Lower leg skin (tissue), 4 donors: ENCODE measurements at regions not wholly inside any gene's neighbourhood (a gene's known extent, or its start where the extent isn't known, plus 50 kb on each side); places are given as distances from the start of the nearest gene placed in this dataset.

Source experiments
- DNase-seq, 2 donors: peaks; one replicate each; pipeline ENCODE4 v3.0.0-alpha.2; 2019; ENCODE audit warnings: low spot score in 2 of 2
- H3K4me3 ChIP-seq: fragments of 200-600 bp; sonication (generic); 2 replicates; pipeline ENCODE4 v1.5.1; 2017; ENCODE audit warnings: mild to moderate bottlenecking, low read depth; ENCODE audit not compliant: poor library complexity, severe bottlenecking
- CTCF ChIP-seq, 3 donors: fragments of 450-650 bp; IDR thresholded peaks; one replicate each; pipeline ENCODE4 v1.5.1; 2016; ENCODE audit warnings: antibody characterized with exemption in 3 of 3, mild to moderate bottlenecking in 3 of 3, moderate library complexity in 2 of 3
- POLR2A ChIP-seq, 2 donors: fragments of 450-650 bp; IDR thresholded peaks; one replicate each; pipeline ENCODE4 v1.6.1; 2016 to 2017; ENCODE audit warnings: antibody characterized with exemption in 2 of 2, mild to moderate bottlenecking in 1 of 2, moderate library complexity in 1 of 2
- WGBS, 2 donors: methylation state at CpG; one replicate each; pipeline ENCODE4 v1.1.5; 2018; 5-methylcytosine and 5-hydroxymethylcytosine counted together
- intact Hi-C: fragments of 100-400 bp; cut with DNase I; formaldehyde crosslinking; loops from one replicate; pipeline ENCODE4 v1.15.0; 2023; ENCODE audit warnings: low total_unique reads

- 42 to 54% methylated on average over 7 of the region's 7 CpGs for WGBS, 2 donors
- intact Hi-C loops: no loop called here
- no peak for DNase-seq
- no peak overlapping the region for H3K4me3 ChIP-seq
- TF ChIP-seq POLR2A (IDR thresholded peaks at IDR 0.05) (no peak), CTCF (IDR thresholded peaks at IDR 0.05) (no peak)
Observed at GRCh38 chr1:112040891-112041740, 51.6 kb upstream of the KCND3 start.

GRCh38 chr1:112043901-112044300 is 54.4 kb upstream of the KCND3 start:
- H3K4me3 ChIP-seq: no peak overlapping the region
- no peak for TF ChIP-seq POLR2A (IDR thresholded peaks at IDR 0.05)
- no peak for TF ChIP-seq CTCF (IDR thresholded peaks at IDR 0.05)
- DNase-seq: no peak
- intact Hi-C loops: no loop called here

- H3K4me3 ChIP-seq: no peak overlapping the region
- no peak for DNase-seq
- no peak for TF ChIP-seq CTCF (IDR thresholded peaks at IDR 0.05)
- no peak for TF ChIP-seq POLR2A (IDR thresholded peaks at IDR 0.05)
- intact Hi-C loops: no loop called here
- WGBS, 2 donors: 73 to 87% methylated on average over 3 of the region's 3 CpGs
Observed at GRCh38 chr1:112044745-112045144, 55.3 kb upstream of the KCND3 start.

GRCh38 chr1:112046630-112047029 is 57.2 kb upstream of the KCND3 start:
- WGBS, 2 donors: 67 to 87% methylated on average over 2 of the region's 2 CpGs
- no peak for TF ChIP-seq CTCF (IDR thresholded peaks at IDR 0.05)
- no peak for TF ChIP-seq POLR2A (IDR thresholded peaks at IDR 0.05)
- no peak for DNase-seq
- intact Hi-C loops: no loop called here
- H3K4me3 ChIP-seq: no peak overlapping the region

- TF ChIP-seq CTCF (IDR thresholded peaks at IDR 0.05) (no peak), POLR2A (IDR thresholded peaks at IDR 0.05) (no peak)
- 80 to 93% methylated on average over 1 of the region's 1 CpG for WGBS, 2 donors
Observed at GRCh38 chr1:112048421-112048820, 59.0 kb upstream of the KCND3 start.

GRCh38 chr1:112054510-112054909 is 65.0 kb upstream of the KCND3 start:
- no peak overlapping the region for H3K4me3 ChIP-seq
- WGBS, 2 donors: 81 to 90% methylated on average over 2 of the region's 2 CpGs
- no peak for TF ChIP-seq POLR2A (IDR thresholded peaks at IDR 0.05)
- TF ChIP-seq CTCF (IDR thresholded peaks at IDR 0.05): no peak
- DNase-seq: peak in 1 of 2 donors; percentile 26
- intact Hi-C loops: no loop called here

More at GRCh38 chr1:112048421-112048820, 59.0 kb upstream of the KCND3 start:
- no peak overlapping the region for H3K4me3 ChIP-seq
- DNase-seq: peak in 1 of 2 donors; percentile 17
- intact Hi-C loops: no loop called here
